ENCODE measurements at regions not wholly inside any gene's neighbourhood (a gene's known extent, or its start where the extent isn't known, plus 50 kb on each side); places are given as distances from the start of the nearest gene placed in this dataset.

DNA sequence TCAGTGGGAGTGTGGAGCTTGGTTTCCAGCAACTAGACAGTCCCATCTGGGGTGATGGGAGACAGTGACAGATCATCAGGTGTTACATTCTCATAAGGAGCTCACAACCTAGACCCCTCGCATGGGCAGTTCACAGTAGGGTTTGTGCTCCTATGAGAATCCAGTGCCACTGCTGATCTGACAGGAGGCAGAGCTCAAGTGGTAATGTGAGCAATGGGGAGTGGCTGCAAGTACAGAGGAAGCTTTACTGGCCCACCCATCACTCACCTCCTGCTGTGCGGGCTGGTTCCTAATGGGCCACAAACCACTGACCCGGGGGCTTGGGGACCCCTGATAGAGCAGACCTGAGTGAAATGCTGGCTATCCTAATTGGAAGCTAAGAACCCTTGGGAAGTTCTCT lies 242.8 kb downstream of the BAMBI start:
- Histone ChIP-seq H4K20me1 (ENCODE audit: insufficient read depth, low read length) (no peaks in the 10 kb centered on the region), H3K79me2 (ENCODE audit: insufficient read depth, low read length) (no peaks in the 10 kb centered on the region), H3K27ac (ENCODE audit: low read depth in 1 of 2, low read length in 2 of 2) (no peak overlapping the region), H3K4me3 (replicated peaks in 1 of 3; ENCODE audit: low read depth in 2 of 3, low read length in 3 of 3) (no peak overlapping the region), H3K9me3 (replicated peaks in 1 of 2; ENCODE audit: control insufficient read depth in 1 of 2, insufficient read depth in 1 of 2, low read length in 2 of 2) (no peaks in the 10 kb centered on the region), H3K9ac (ENCODE audit: insufficient read depth, low read length, poor library complexity, severe bottlenecking) (no peak overlapping the region), H3K4me1 (ENCODE audit: control insufficient read depth in 1 of 2, insufficient read depth in 2 of 2, low read length in 2 of 2) (no peaks in the 10 kb centered on the region), H3K36me3 (replicated peaks in 1 of 2; ENCODE audit: control insufficient read depth in 1 of 2, insufficient read depth in 2 of 2, low read length in 2 of 2) (no peaks in the 10 kb centered on the region), H3K4me2 (replicated peaks; ENCODE audit: extremely low read depth, low read length, poor library complexity, severe bottlenecking) (no peak overlapping the region), H3K27me3 (ENCODE audit: control insufficient read depth in 2 of 2, insufficient read depth in 2 of 2, low read length in 2 of 2) (peaks cover 0 to 7% of the 10 kb centered on the region in 2 donors), H2AFZ (ENCODE audit: insufficient read depth, low read depth, low read length, poor library complexity, severe bottlenecking) (no peak overlapping the region)
- Mint-ChIP-seq H3K27me3 (ENCODE audit: low read depth in 3 of 3) (peaks cover 10 to 23% (median 23%) of the 10 kb centered on the region in 3 donors), H3K4me3 (no peak overlapping the region), H3K27ac (no peak overlapping the region), H3K9me3 (peaks cover 0 to 3% (median 0%) of the 10 kb centered on the region in 7 donors), H3K36me3 (no peaks in the 10 kb centered on the region), H3K4me1 (no peaks in the 10 kb centered on the region)
- 100% methylated on average over 1 of the region's 3 CpGs for WGBS (ENCODE audit: insufficient coverage)
- TF ChIP-seq, protein P1, sequence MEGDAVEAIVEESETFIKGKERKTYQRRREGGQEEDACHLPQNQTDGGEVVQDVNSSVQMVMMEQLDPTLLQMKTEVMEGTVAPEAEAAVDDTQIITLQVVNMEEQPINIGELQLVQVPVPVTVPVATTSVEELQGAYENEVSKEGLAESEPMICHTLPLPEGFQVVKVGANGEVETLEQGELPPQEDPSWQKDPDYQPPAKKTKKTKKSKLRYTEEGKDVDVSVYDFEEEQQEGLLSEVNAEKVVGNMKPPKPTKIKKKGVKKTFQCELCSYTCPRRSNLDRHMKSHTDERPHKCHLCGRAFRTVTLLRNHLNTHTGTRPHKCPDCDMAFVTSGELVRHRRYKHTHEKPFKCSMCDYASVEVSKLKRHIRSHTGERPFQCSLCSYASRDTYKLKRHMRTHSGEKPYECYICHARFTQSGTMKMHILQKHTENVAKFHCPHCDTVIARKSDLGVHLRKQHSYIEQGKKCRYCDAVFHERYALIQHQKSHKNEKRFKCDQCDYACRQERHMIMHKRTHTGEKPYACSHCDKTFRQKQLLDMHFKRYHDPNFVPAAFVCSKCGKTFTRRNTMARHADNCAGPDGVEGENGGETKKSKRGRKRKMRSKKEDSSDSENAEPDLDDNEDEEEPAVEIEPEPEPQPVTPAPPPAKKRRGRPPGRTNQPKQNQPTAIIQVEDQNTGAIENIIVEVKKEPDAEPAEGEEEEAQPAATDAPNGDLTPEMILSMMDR (IDR thresholded peaks at IDR 0.05) = no peak
- no peak for DNase-seq
- intact Hi-C loops (cut with micrococcal nuclease) = no loop called here

DNA sequence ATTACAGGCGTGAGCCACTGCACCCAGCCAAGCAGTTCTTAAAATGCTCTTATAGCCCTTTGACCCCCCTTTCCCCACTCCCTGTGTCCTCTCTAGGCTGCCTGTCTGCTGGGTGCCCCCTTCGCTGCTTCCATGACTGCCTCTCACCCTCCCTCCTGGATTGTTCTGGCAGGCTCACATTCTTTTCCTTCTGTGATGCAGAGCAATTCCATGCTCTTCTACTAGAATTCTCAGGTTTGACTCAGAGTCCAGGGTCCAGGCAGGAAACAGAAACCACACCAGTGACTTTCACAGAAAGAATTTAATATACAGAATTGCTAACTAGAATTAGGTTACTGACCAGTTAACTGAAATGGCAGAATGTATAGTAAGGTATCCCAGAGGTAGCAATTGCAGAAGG lies 244.8 kb downstream of the BAMBI start:
- H3K27ac Mint-ChIP-seq = no peak overlapping the region
- no peaks in the 10 kb centered on the region for H3K79me2 ChIP-seq (ENCODE audit: insufficient read depth, low read length)
- no peaks in the 10 kb centered on the region for H3K4me1 ChIP-seq (ENCODE audit: control insufficient read depth in 1 of 2, insufficient read depth in 2 of 2, low read length in 2 of 2)
- no peak overlapping the region for H3K4me3 Mint-ChIP-seq
- H3K36me3 ChIP-seq (replicated peaks in 1 of 2; ENCODE audit: control insufficient read depth in 1 of 2, insufficient read depth in 2 of 2, low read length in 2 of 2) = no peaks in the 10 kb centered on the region
- no peak overlapping the region for H3K4me2 ChIP-seq (replicated peaks; ENCODE audit: extremely low read depth, low read length, poor library complexity, severe bottlenecking)
- no peaks in the 10 kb centered on the region for H3K9me3 ChIP-seq (replicated peaks in 1 of 2; ENCODE audit: control insufficient read depth in 1 of 2, insufficient read depth in 1 of 2, low read length in 2 of 2)
- no peaks in the 10 kb centered on the region for H3K4me1 Mint-ChIP-seq
- H2AFZ ChIP-seq (ENCODE audit: insufficient read depth, low read depth, low read length, poor library complexity, severe bottlenecking) = no peak overlapping the region
- H4K20me1 ChIP-seq (ENCODE audit: insufficient read depth, low read length) = no peaks in the 10 kb centered on the region
- peaks cover 18 to 36% (median 35%) of the 10 kb centered on the region in 3 donors for H3K27me3 Mint-ChIP-seq (ENCODE audit: low read depth in 3 of 3)
- intact Hi-C loops (cut with micrococcal nuclease) = no loop called here
- 87% methylated on average over 2 of the region's 2 CpGs for WGBS (ENCODE audit: insufficient coverage)
- peaks cover 0 to 15% of the 10 kb centered on the region in 2 donors for H3K27me3 ChIP-seq (ENCODE audit: control insufficient read depth in 2 of 2, insufficient read depth in 2 of 2, low read length in 2 of 2)
- no peak overlapping the region for H3K4me3 ChIP-seq (replicated peaks in 1 of 3; ENCODE audit: low read depth in 2 of 3, low read length in 3 of 3)
- H3K9ac ChIP-seq (ENCODE audit: insufficient read depth, low read length, poor library complexity, severe bottlenecking) = no peak overlapping the region
- TF ChIP-seq, protein P1 (IDR thresholded peaks at IDR 0.05) = no peak
- H3K36me3 Mint-ChIP-seq = no peaks in the 10 kb centered on the region
- H3K27ac ChIP-seq (ENCODE audit: low read depth in 1 of 2, low read length in 2 of 2) = no peak overlapping the region
- peaks cover 0 to 2% (median 0%) of the 10 kb centered on the region in 7 donors for H3K9me3 Mint-ChIP-seq
- no peak for DNase-seq
